IMR-90 (cell line): ENCODE measurements at regions not wholly inside any gene's neighbourhood (a gene's known extent, or its start where the extent isn't known, plus 50 kb on each side); places are given as distances from the start of the nearest gene placed in this dataset.

Experiments used
- CTCF ChIP-seq: conservative IDR thresholded peaks from 2 replicates; pipeline ENCODE4 v1.5.1; 2012; ENCODE audit warnings: mild to moderate bottlenecking, low read depth, low read length, improper control_type of control experiment

DNA sequence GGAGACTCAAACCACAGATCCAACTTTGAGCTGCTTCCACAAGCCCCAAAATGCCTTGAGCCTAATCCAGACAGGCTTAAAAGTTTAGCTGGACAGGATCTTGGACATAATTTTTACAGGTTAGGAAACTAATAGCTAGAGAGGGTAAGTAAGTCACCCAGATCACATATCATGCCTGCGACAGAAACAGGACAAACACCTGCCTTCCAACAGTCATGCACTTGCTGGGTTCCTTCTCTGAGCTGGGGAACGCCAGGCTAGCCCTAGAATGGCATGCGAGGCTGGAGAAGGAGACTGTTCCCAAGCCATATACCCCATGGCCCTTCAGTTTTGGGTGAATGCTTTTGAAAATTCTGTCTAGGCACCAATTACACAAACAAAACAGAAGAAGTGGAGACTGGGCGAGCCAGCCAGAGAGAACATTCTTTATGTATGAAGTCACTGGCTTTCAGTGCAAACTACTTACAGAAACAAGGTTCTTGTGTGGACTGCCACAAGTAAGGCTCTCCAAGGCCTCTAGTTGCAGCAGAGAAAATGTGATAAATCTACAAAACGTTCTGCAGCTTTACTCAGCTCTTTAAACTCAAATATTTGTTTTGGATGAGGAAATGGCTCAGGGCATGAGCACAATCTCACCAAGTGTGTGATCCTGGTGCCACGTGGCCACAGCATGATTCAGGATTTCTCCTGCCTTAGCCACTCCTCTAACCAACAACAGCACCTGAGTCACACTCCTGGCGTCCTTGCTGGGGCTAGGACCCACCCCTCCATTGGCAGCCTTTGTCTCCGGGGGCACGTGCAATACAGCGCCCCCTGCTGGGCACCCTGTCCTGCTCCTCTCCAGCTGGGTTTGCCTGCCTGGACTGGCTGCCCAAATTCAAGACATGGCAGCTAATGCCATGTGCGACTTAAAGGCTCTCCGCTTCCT lies 73.4 kb upstream of the UBL3 start (continued):
- TF ChIP-seq CTCF = peak; percentile 80
